ENCODE measurements at regions not wholly inside any gene's neighbourhood (a gene's known extent, or its start where the extent isn't known, plus 50 kb on each side); places are given as distances from the start of the nearest gene placed in this dataset.

- Histone ChIP-seq H3K4me3 (ENCODE audit: low read depth in 2 of 2, low read length in 1 of 2) (no peak overlapping the region), H3K4me2 (no peak overlapping the region), H3K27ac (ENCODE audit: low read depth in 2 of 2, low read length in 1 of 2) (peak overlapping the region in 1 of 2 experiments; percentile 26; a peak in 1 of 4 replicates), H3K9me3 (no peaks in the 10 kb centered on the region), H3K36me3 (replicated peaks in 1 of 2; ENCODE audit: control insufficient read depth in 1 of 2, insufficient read depth in 2 of 2, low read length in 1 of 2) (no peaks in the 10 kb centered on the region), H3K4me1 (ENCODE audit: control insufficient read depth in 1 of 2, insufficient read depth in 2 of 2, low read depth in 1 of 2, low read length in 1 of 2) (0 out of 4 replicates have a peak, but pooled peaks cover 0 to 2% of the 10 kb centered on the region in 2 experiments), H3K79me2 (ENCODE audit: insufficient read depth) (no peaks in the 10 kb centered on the region), H2AFZ (ENCODE audit: low read depth) (no peak overlapping the region; the same call in 1 of the 2 replicates), H3K9me2 (no peaks in the 10 kb centered on the region), H4K20me1 (ENCODE audit: insufficient read depth) (no peaks in the 10 kb centered on the region), H3K27me3 (ENCODE audit: insufficient read depth) (no peaks in the 10 kb centered on the region), H3F3A (replicated peaks; ENCODE audit: insufficient read depth) (peaks cover under 1% of the 10 kb centered on the region), H3K9ac (no peak overlapping the region)
- TF ChIP-seq EP300 (IDR thresholded peaks at IDR 0.05; ENCODE audit: borderline replicate concordance in 1 of 2, low read depth in 1 of 2, low read length in 1 of 2) = no peak
- TF ChIP-seq USF2 (IDR thresholded peaks at IDR 0.05; ENCODE audit: borderline replicate concordance, low read depth, low read length) = no peak
- peak; percentile 15; the same call in 1 of the 2 replicates for TF ChIP-seq TCF12 (IDR thresholded peaks at IDR 0.05)
- no peak for TF ChIP-seq MEF2A (IDR thresholded peaks at IDR 0.05; ENCODE audit: borderline replicate concordance, low read depth)
- TF ChIP-seq FOSL2 (IDR thresholded peaks at IDR 0.05; ENCODE audit: borderline replicate concordance, low read depth) = peak; percentile 55; the same call in 1 of the 2 replicates
- no peak for TF ChIP-seq MXI1 (IDR thresholded peaks at IDR 0.05; ENCODE audit: low read depth, low read length)
- TF ChIP-seq RXRA (IDR thresholded peaks at IDR 0.05; ENCODE audit: borderline replicate concordance, low read depth) = no peak
- TF ChIP-seq USF1 (IDR thresholded peaks at IDR 0.05; ENCODE audit: borderline replicate concordance, low read depth) = no peak
- TF ChIP-seq RCOR1 (IDR thresholded peaks at IDR 0.05; ENCODE audit: low read length) = no peak
- TF ChIP-seq JUND (IDR thresholded peaks at IDR 0.05) = no peak
- no peak for TF ChIP-seq CTCF (IDR thresholded peaks at IDR 0.05)
- 0 out of 2 replicates have a peak, but pooled peaks have one; percentile 16 for TF ChIP-seq MAX (IDR thresholded peaks at IDR 0.05; ENCODE audit: low read depth)
- 82% methylated on average over 14 of the region's 14 CpGs for WGBS (ENCODE audit: low lambda C conversion rate)
- no peak for DNase-seq
- ChIA-PET POLR2A (no interaction called here), CTCF (interaction anchor here (0.7 kb wide), 1 partner anchor 1012 kb away, joined by 3 read pairs; no protein-coding TSS in a partner anchor)
These were observed 98.7 kb downstream of the COPS8 start for GRCh38 chr2:237184192-237184918.
